GM18867 (cell line): ENCODE measurements at regions not wholly inside any gene's neighbourhood (a gene's known extent, or its start where the extent isn't known, plus 50 kb on each side); places are given as distances from the start of the nearest gene placed in this dataset.
"Not testable (repeated sequence)": the region's sequence is repeated elsewhere in the genome, so short reads cannot be mapped to it uniquely, and the experiment has no call there.

Experiments used
- ATAC-seq: cut with Tn5 transposase; IDR thresholded peaks from one replicate; pipeline ENCODE4 v1.9.1; 2021; ENCODE audit warnings: mild to moderate bottlenecking, moderate library complexity; ENCODE audit not compliant: unreplicated experiment

- ATAC-seq, result no peak
Observed at GRCh38 chr6:4360920-4361319, 225.5 kb upstream of the ECI2 start.

- ATAC-seq, result no peak
Observed at GRCh38 chr6:4359108-4359730, 223.8 kb upstream of the ECI2 start.

GRCh38 chr6:4358414-4359107 lies 223.2 kb upstream of the ECI2 start:
- no peak for ATAC-seq

GRCh38 chr6:4357660-4358152 lies 222.3 kb upstream of the ECI2 start:
- ATAC-seq, result not testable (repeated sequence)

GRCh38 chr6:4356899-4357659 lies 221.7 kb upstream of the ECI2 start:
- ATAC-seq, result no peak

GRCh38 chr6:4355241-4355640 lies 219.9 kb upstream of the ECI2 start:
- no peak for ATAC-seq

- no peak for ATAC-seq
Observed at GRCh38 chr6:4354181-4354580, 218.8 kb upstream of the ECI2 start.

- ATAC-seq, result no peak
Observed at GRCh38 chr6:4352731-4353130, 217.4 kb upstream of the ECI2 start.

GRCh38 chr6:4352322-4352669 lies 216.9 kb upstream of the ECI2 start:
- no peak for ATAC-seq

- no peak for ATAC-seq
Observed at GRCh38 chr6:4351520-4352321, 216.3 kb upstream of the ECI2 start.

GRCh38 chr6:4350567-4351519 lies 215.5 kb upstream of the ECI2 start:
- ATAC-seq, result no peak

- no peak for ATAC-seq
Observed at GRCh38 chr6:4349931-4350330, 214.6 kb upstream of the ECI2 start.

- ATAC-seq, result no peak
Observed at GRCh38 chr6:4349323-4349722, 213.9 kb upstream of the ECI2 start.

GRCh38 chr6:4348462-4349112 lies 213.2 kb upstream of the ECI2 start:
- ATAC-seq, result no peak

- no peak for ATAC-seq
Observed at GRCh38 chr6:4347877-4348276, 212.5 kb upstream of the ECI2 start.

GRCh38 chr6:4346659-4347333 lies 211.4 kb upstream of the ECI2 start:
- no peak for ATAC-seq

GRCh38 chr6:4345543-4345942 lies 210.2 kb upstream of the ECI2 start:
- no peak for ATAC-seq

GRCh38 chr6:4344317-4344899 lies 209.0 kb upstream of the ECI2 start:
- ATAC-seq, result no peak
